Esophagus squamous epithelium (tissue), 4 donors: ENCODE measurements at regions not wholly inside any gene's neighbourhood (a gene's known extent, or its start where the extent isn't known, plus 50 kb on each side); places are given as distances from the start of the nearest gene placed in this dataset.

Experiments used
- CTCF ChIP-seq, 6 experiments: fragments of 450-650 bp in 4 of 6; fragments of 200-600 bp in 2 of 6; sonication (generic) in 2 of 6; IDR thresholded peaks; one replicate each; pipeline ENCODE4 v1.5.1; 2016 to 2019; ENCODE audit warnings: antibody characterized with exemption in 6 of 6, mild to moderate bottlenecking in 4 of 6, moderate library complexity in 4 of 6
- POLR2A ChIP-seq, 4 donors: fragments of 450-650 bp; IDR thresholded peaks; one replicate each; pipeline ENCODE4 v1.6.1; 2017; ENCODE audit warnings: antibody characterized with exemption in 4 of 4, mild to moderate bottlenecking in 4 of 4, moderate library complexity in 3 of 4

DNA sequence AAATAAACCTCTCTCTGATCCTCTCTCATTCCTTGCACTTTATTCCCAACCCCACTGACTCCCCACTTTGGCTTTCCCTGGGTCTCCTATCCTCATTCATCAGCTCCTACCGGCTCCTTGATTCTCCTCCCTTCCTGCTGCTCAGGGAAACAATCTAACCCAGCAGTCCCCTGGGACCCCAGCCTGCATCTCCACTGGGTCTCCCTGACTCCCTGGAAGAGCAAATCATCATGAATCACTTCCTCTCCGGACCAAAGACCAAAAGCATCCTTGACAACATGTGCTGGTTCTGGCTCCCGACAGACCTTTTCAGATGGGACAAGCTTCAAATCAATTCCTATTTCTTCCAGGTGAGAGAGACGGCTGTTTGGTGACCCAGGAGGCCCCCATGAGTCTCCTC lies 76.6 kb downstream of the HSPB8 start:
- TF ChIP-seq CTCF (IDR thresholded peaks at IDR 0.05), result no peak
- no peak for TF ChIP-seq POLR2A (IDR thresholded peaks at IDR 0.05)
